SK-N-SH treated with all-trans-retinoic acid at 6 μM for 48 hours (cell line): ENCODE measurements at regions not wholly inside any gene's neighbourhood (a gene's known extent, or its start where the extent isn't known, plus 50 kb on each side); places are given as distances from the start of the nearest gene placed in this dataset.

Experiments used
- ARNTL ChIP-seq: fragments of 450-650 bp; formaldehyde crosslinking; IDR thresholded peaks from 2 replicates; pipeline ENCODE4 v1.5.0; 2020; ENCODE audit warnings: low read depth, mild to moderate bottlenecking, moderate library complexity, borderline replicate concordance
- BACH2 ChIP-seq: fragments of 250-450 bp; sonication (Bioruptor Pico); IDR thresholded peaks from 2 replicates; pipeline ENCODE4 v1.9.0; 2021; ENCODE audit warnings: mild to moderate bottlenecking, borderline replicate concordance
- ISL1 ChIP-seq: fragments of 250-450 bp; sonication (Bioruptor Pico); IDR thresholded peaks from 2 replicates; pipeline ENCODE4 v2.1.2; 2022; ENCODE audit warnings: mild to moderate bottlenecking, moderate library complexity
- RARB ChIP-seq: fragments of 250-450 bp; sonication (Bioruptor Pico); IDR thresholded peaks from 2 replicates; pipeline ENCODE4 v1.8.0; 2021; ENCODE audit warnings: mild to moderate bottlenecking, moderate library complexity
- TCF4 ChIP-seq: fragments of 250-450 bp; sonication (Bioruptor Pico); IDR thresholded peaks from 2 replicates; pipeline ENCODE4 v1.8.0; 2021; ENCODE audit warnings: mild to moderate bottlenecking, moderate library complexity, borderline replicate concordance
- TOX ChIP-seq: fragments of 250-450 bp; sonication (Bioruptor Pico); IDR thresholded peaks from 2 replicates; pipeline ENCODE4 v1.8.0; 2021; ENCODE audit warnings: mild to moderate bottlenecking, moderate library complexity, borderline replicate concordance
- ZFP3 ChIP-seq: fragments of 250-450 bp; sonication (Bioruptor Pico); IDR thresholded peaks from 2 replicates; pipeline ENCODE4 v1.5.0; 2020; ENCODE audit warnings: mild to moderate bottlenecking, moderate library complexity
- ZFP30 ChIP-seq: fragments of 450-650 bp; formaldehyde crosslinking; IDR thresholded peaks from 2 replicates; pipeline ENCODE4 v1.5.0; 2022; ENCODE audit warnings: mild to moderate bottlenecking, moderate library complexity
- ZNF565 ChIP-seq: fragments of 450-650 bp; formaldehyde crosslinking; conservative IDR thresholded peaks from 2 replicates; pipeline ENCODE4 v1.5.0; 2020; ENCODE audit warnings: low read depth, mild to moderate bottlenecking, moderate library complexity
- ZNF8 ChIP-seq: fragments of 450-650 bp; formaldehyde crosslinking; IDR thresholded peaks from 2 replicates; pipeline ENCODE4 v1.5.0; 2020; ENCODE audit warnings: mild to moderate bottlenecking, moderate library complexity
- TF ChIP-seq, protein P1 (sequence below): fragments of 250-450 bp; sonication (Bioruptor Pico); IDR thresholded peaks from 2 replicates; pipeline ENCODE4 v1.8.0; 2020; ENCODE audit warnings: mild to moderate bottlenecking, moderate library complexity, borderline replicate concordance
- TF ChIP-seq, protein P2 (sequence below): fragments of 250-450 bp; sonication (Bioruptor Pico); IDR thresholded peaks from 2 replicates; pipeline ENCODE4 v1.5.0; 2020; ENCODE audit warnings: mild to moderate bottlenecking, moderate library complexity
- TF ChIP-seq, protein P3 (sequence below): fragments of 250-450 bp; sonication (Bioruptor Pico); IDR thresholded peaks from 2 replicates; pipeline ENCODE4 v1.5.1; 2020; ENCODE audit warnings: low read depth, mild to moderate bottlenecking, moderate library complexity
- TF ChIP-seq, protein P4 (sequence below): fragments of 250-450 bp; sonication (Bioruptor Pico); IDR thresholded peaks from 2 replicates; pipeline ENCODE4 v1.8.0; 2021; ENCODE audit warnings: low read depth, mild to moderate bottlenecking, moderate library complexity, borderline replicate concordance

DNA sequence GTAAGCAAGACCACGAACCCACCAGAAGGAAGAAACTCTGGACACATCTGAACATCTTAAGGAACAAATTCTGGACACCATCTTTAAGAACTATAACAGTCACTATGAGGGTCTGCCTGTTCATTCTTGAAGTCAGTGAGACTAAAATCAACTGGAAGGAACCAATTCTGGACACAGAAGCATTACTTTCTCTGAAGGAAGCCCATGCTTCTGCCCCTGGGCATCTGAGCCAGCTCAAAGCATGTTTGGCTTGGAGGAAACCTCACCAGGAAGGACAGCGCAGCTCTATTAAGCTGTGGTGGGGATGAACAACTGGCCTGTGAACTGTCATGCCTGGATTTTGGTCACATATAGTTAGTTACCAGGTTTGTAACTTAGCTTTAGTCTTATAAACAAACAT lies 132.4 kb upstream of the GDF10 start:
- TF ChIP-seq, protein P1, sequence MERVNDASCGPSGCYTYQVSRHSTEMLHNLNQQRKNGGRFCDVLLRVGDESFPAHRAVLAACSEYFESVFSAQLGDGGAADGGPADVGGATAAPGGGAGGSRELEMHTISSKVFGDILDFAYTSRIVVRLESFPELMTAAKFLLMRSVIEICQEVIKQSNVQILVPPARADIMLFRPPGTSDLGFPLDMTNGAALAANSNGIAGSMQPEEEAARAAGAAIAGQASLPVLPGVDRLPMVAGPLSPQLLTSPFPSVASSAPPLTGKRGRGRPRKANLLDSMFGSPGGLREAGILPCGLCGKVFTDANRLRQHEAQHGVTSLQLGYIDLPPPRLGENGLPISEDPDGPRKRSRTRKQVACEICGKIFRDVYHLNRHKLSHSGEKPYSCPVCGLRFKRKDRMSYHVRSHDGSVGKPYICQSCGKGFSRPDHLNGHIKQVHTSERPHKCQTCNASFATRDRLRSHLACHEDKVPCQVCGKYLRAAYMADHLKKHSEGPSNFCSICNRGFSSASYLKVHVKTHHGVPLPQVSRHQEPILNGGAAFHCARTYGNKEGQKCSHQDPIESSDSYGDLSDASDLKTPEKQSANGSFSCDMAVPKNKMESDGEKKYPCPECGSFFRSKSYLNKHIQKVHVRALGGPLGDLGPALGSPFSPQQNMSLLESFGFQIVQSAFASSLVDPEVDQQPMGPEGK (CRISPR knock-in tag): no peak
- TF ChIP-seq ARNTL (no peak), ZFP30 (CRISPR knock-in tag) (no peak), TCF4 (CRISPR knock-in tag) (no peak), TOX (no peak), BACH2 (no peak), ZNF565 (CRISPR knock-in tag) (no peak), RARB (CRISPR knock-in tag) (no peak), ISL1 (CRISPR knock-in tag) (no peak), ZFP3 (no peak), ZNF8 (CRISPR knock-in tag) (no peak)
- TF ChIP-seq, protein P2, sequence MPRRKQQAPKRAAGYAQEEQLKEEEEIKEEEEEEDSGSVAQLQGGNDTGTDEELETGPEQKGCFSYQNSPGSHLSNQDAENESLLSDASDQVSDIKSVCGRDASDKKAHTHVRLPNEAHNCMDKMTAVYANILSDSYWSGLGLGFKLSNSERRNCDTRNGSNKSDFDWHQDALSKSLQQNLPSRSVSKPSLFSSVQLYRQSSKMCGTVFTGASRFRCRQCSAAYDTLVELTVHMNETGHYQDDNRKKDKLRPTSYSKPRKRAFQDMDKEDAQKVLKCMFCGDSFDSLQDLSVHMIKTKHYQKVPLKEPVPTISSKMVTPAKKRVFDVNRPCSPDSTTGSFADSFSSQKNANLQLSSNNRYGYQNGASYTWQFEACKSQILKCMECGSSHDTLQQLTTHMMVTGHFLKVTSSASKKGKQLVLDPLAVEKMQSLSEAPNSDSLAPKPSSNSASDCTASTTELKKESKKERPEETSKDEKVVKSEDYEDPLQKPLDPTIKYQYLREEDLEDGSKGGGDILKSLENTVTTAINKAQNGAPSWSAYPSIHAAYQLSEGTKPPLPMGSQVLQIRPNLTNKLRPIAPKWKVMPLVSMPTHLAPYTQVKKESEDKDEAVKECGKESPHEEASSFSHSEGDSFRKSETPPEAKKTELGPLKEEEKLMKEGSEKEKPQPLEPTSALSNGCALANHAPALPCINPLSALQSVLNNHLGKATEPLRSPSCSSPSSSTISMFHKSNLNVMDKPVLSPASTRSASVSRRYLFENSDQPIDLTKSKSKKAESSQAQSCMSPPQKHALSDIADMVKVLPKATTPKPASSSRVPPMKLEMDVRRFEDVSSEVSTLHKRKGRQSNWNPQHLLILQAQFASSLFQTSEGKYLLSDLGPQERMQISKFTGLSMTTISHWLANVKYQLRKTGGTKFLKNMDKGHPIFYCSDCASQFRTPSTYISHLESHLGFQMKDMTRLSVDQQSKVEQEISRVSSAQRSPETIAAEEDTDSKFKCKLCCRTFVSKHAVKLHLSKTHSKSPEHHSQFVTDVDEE (CRISPR knock-in tag): no peak
- TF ChIP-seq, protein P3, sequence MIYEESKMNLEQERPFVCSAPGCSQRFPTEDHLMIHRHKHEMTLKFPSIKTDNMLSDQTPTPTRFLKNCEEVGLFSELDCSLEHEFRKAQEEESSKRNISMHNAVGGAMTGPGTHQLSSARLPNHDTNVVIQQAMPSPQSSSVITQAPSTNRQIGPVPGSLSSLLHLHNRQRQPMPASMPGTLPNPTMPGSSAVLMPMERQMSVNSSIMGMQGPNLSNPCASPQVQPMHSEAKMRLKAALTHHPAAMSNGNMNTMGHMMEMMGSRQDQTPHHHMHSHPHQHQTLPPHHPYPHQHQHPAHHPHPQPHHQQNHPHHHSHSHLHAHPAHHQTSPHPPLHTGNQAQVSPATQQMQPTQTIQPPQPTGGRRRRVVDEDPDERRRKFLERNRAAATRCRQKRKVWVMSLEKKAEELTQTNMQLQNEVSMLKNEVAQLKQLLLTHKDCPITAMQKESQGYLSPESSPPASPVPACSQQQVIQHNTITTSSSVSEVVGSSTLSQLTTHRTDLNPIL (CRISPR knock-in tag): no peak
- TF ChIP-seq, protein P4, sequence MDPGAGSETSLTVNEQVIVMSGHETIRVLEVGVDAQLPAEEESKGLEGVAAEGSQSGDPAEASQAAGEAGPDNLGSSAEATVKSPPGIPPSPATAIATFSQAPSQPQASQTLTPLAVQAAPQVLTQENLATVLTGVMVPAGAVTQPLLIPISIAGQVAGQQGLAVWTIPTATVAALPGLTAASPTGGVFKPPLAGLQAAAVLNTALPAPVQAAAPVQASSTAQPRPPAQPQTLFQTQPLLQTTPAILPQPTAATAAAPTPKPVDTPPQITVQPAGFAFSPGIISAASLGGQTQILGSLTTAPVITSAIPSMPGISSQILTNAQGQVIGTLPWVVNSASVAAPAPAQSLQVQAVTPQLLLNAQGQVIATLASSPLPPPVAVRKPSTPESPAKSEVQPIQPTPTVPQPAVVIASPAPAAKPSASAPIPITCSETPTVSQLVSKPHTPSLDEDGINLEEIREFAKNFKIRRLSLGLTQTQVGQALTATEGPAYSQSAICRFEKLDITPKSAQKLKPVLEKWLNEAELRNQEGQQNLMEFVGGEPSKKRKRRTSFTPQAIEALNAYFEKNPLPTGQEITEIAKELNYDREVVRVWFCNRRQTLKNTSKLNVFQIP (CRISPR knock-in tag): no peak
